ENCODE measurements at regions not wholly inside any gene's neighbourhood (a gene's known extent, or its start where the extent isn't known, plus 50 kb on each side); places are given as distances from the start of the nearest gene placed in this dataset.

GRCh38 chr16:24670623-24671454 lies 58.6 kb upstream of the TNRC6A start:
- Mint-ChIP-seq H3K27ac (peak overlapping the region; percentile 50), H3K36me3 (no peaks in the 10 kb centered on the region), H3K9me3 (no peaks in the 10 kb centered on the region), H3K27me3 (peaks cover 16% of the 10 kb centered on the region), H3K4me1 (peaks cover 24% of the 10 kb centered on the region), H3K4me3 (no peak overlapping the region)
- peak; percentile 70 for ATAC-seq

- Mint-ChIP-seq H3K4me3 (no peak overlapping the region), H3K36me3 (no peaks in the 10 kb centered on the region), H3K27me3 (peaks cover 16% of the 10 kb centered on the region), H3K9me3 (no peaks in the 10 kb centered on the region), H3K27ac (peak overlapping the region; percentile 50), H3K4me1 (peaks cover 24% of the 10 kb centered on the region)
- no peak for ATAC-seq
These were observed 57.9 kb upstream of the TNRC6A start for GRCh38 chr16:24671455-24671954.

- Mint-ChIP-seq H3K27ac (no peak overlapping the region), H3K27me3 (peaks cover 16% of the 10 kb centered on the region), H3K9me3 (no peaks in the 10 kb centered on the region), H3K4me1 (peaks cover 20% of the 10 kb centered on the region), H3K4me3 (no peak overlapping the region), H3K36me3 (no peaks in the 10 kb centered on the region)
- no peak for ATAC-seq
These were observed 56.3 kb upstream of the TNRC6A start for GRCh38 chr16:24673155-24673554.

GRCh38 chr16:24674877-24675276 lies 54.6 kb upstream of the TNRC6A start:
- peaks cover 16% of the 10 kb centered on the region for H3K27me3 Mint-ChIP-seq
- H3K36me3 Mint-ChIP-seq, result no peaks in the 10 kb centered on the region

GRCh38 chr16:24677388-24677787 lies 52.1 kb upstream of the TNRC6A start:
- no peaks in the 10 kb centered on the region for H3K4me1 Mint-ChIP-seq
- no peaks in the 10 kb centered on the region for H3K9me3 Mint-ChIP-seq
- no peaks in the 10 kb centered on the region for H3K36me3 Mint-ChIP-seq
- H3K27ac Mint-ChIP-seq, result no peak overlapping the region
- H3K4me3 Mint-ChIP-seq, result no peak overlapping the region
- no peaks in the 10 kb centered on the region for H3K27me3 Mint-ChIP-seq
- no peak for ATAC-seq

More at GRCh38 chr16:24674877-24675276, 54.6 kb upstream of the TNRC6A start:
- Mint-ChIP-seq H3K9me3 (no peaks in the 10 kb centered on the region), H3K27ac (no peak overlapping the region), H3K4me1 (peaks cover 11% of the 10 kb centered on the region), H3K4me3 (no peak overlapping the region)
- no peak for ATAC-seq
